Sigmoid colon (tissue), 4 donors: ENCODE measurements at regions not wholly inside any gene's neighbourhood (a gene's known extent, or its start where the extent isn't known, plus 50 kb on each side); places are given as distances from the start of the nearest gene placed in this dataset.

Source experiments
- EP300 ChIP-seq, 4 donors: sonication (generic); formaldehyde crosslinking; IDR thresholded peaks; one replicate each; pipeline ENCODE4 v1.6.1; 2017; ENCODE audit warnings: antibody characterized with exemption in 4 of 4
- POLR2AphosphoS5 ChIP-seq, 4 donors: sonication (generic); formaldehyde crosslinking; IDR thresholded peaks; one replicate each; pipeline ENCODE4 v1.6.1; 2017; ENCODE audit warnings: antibody characterized with exemption in 4 of 4

DNA sequence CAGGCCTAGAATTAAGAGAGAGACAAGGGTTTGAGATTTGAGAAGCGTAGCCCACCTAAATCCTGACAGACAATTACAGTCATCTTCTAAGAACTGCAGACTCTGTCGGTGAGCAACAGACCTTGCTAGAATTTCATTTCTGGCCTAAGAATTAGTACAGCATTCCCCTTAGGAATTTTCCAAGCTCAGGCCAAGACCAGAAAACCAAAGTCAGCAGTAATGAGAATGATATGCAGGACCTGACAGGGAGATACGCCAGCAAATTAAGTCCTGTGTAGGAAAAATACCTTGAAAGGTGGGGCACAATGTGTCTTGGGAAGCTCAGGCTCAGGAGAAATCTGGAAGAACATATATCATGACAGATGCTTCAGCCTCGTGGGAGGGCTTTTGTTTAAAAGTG, 52.7 kb upstream of the HERPUD2 start:
- TF ChIP-seq POLR2AphosphoS5 (IDR thresholded peaks at IDR 0.05) (no peak), EP300 (IDR thresholded peaks at IDR 0.05) (no peak)
